GM18505 (cell line): ENCODE measurements at regions not wholly inside any gene's neighbourhood (a gene's known extent, or its start where the extent isn't known, plus 50 kb on each side); places are given as distances from the start of the nearest gene placed in this dataset.

Experiments used
- ATAC-seq: cut with Tn5 transposase; IDR thresholded peaks from one replicate; pipeline ENCODE4 v1.9.1; 2021; ENCODE audit not compliant: unreplicated experiment
- POLR2A ChIP-seq: IDR thresholded peaks from 4 replicates; pipeline ENCODE4 v1.6.1; 2011; ENCODE audit warnings: borderline replicate concordance; ENCODE audit not compliant: insufficient read depth, insufficient read length; ENCODE audit errors: extremely low read depth

- TF ChIP-seq POLR2A: no peak
- ATAC-seq: no peak
Observed at GRCh38 chr22:47775191-47775590, 1012.7 kb downstream of the TBC1D22A start.

- no peak for ATAC-seq
- no peak for TF ChIP-seq POLR2A
Observed at GRCh38 chr22:47773635-47774034, 1011.2 kb downstream of the TBC1D22A start.

GRCh38 chr22:47772864-47773263 is 1010.4 kb downstream of the TBC1D22A start:
- no peak for ATAC-seq
- TF ChIP-seq POLR2A: no peak

- ATAC-seq: no peak
- no peak for TF ChIP-seq POLR2A
Observed at GRCh38 chr22:47769652-47770051, 1007.2 kb downstream of the TBC1D22A start.

GRCh38 chr22:47768027-47768426 is 1005.6 kb downstream of the TBC1D22A start:
- TF ChIP-seq POLR2A: no peak
- no peak for ATAC-seq

- no peak for ATAC-seq
- TF ChIP-seq POLR2A: no peak
Observed at GRCh38 chr22:47767403-47767802, 1005.0 kb downstream of the TBC1D22A start.

GRCh38 chr22:47765757-47766156 is 1003.3 kb downstream of the TBC1D22A start:
- no peak for TF ChIP-seq POLR2A
- ATAC-seq: no peak

- no peak for ATAC-seq
- no peak for TF ChIP-seq POLR2A
Observed at GRCh38 chr22:47762141-47762540, 999.7 kb downstream of the TBC1D22A start.

GRCh38 chr22:47759909-47760308 is 997.5 kb downstream of the TBC1D22A start:
- ATAC-seq: no peak
- TF ChIP-seq POLR2A: no peak

GRCh38 chr22:47757741-47758140 is 995.3 kb downstream of the TBC1D22A start:
- no peak for ATAC-seq
- TF ChIP-seq POLR2A: no peak

- no peak for TF ChIP-seq POLR2A
- no peak for ATAC-seq
Observed at GRCh38 chr22:47750086-47750485, 987.6 kb downstream of the TBC1D22A start.

- no peak for TF ChIP-seq POLR2A
- no peak for ATAC-seq
Observed at GRCh38 chr22:47748957-47749356, 986.5 kb downstream of the TBC1D22A start.

- no peak for TF ChIP-seq POLR2A
Observed at GRCh38 chr22:47748271-47748670, 985.8 kb downstream of the TBC1D22A start.

GRCh38 chr22:47740109-47740805 is 977.8 kb downstream of the TBC1D22A start:
- no peak for TF ChIP-seq POLR2A

More at GRCh38 chr22:47748271-47748670, 985.8 kb downstream of the TBC1D22A start:
- ATAC-seq: no peak

More at GRCh38 chr22:47740109-47740805, 977.8 kb downstream of the TBC1D22A start:
- no peak for ATAC-seq
